K562 (cell line): ENCODE measurements at regions not wholly inside any gene's neighbourhood (a gene's known extent, or its start where the extent isn't known, plus 50 kb on each side); places are given as distances from the start of the nearest gene placed in this dataset.

Source experiments
- CEBPB ChIP-seq: fragments of 450-650 bp; IDR thresholded peaks from 2 replicates; pipeline ENCODE4 v1.6.1; 2016; ENCODE audit warnings: missing genetic modification characterization, missing compliant biosample characterization
- CTCF ChIP-seq, 3 experiments: IDR thresholded peaks in 2 of 3; conservative IDR thresholded peaks in 1 of 3; 2 replicates each; pipeline ENCODE4 v1.5.1; 2011 to 2012; ENCODE audit warnings: low read length in 3 of 3, mild to moderate bottlenecking in 3 of 3, control low read depth in 2 of 3, improper control_type of control experiment in 1 of 3, inconsistent platforms in 1 of 3, low read depth in 1 of 3, mixed read lengths in 1 of 3, moderate library complexity in 1 of 3; ENCODE audit not compliant: insufficient read depth in 2 of 3
- HNRNPH1 ChIP-seq: fragments of 200-400 bp; formaldehyde crosslinking; optimal IDR thresholded peaks from 2 replicates; pipeline ENCODE3; 2017; ENCODE audit warnings: low read depth, mild to moderate bottlenecking, low read length, moderate library complexity
- JUN ChIP-seq, 2 experiments: sonication (generic) in 1 of 2; formaldehyde crosslinking in 1 of 2; IDR thresholded peaks; 2 replicates each; pipeline versions ENCODE4 v1.6.1 to v1.8.0; 2012 to 2022; ENCODE audit warnings: borderline replicate concordance in 2 of 2, mild to moderate bottlenecking in 2 of 2, improper control_type of control experiment in 1 of 2, low read depth in 1 of 2, low read length in 1 of 2, missing genetic modification reagents in 1 of 2
- NFE2L1 ChIP-seq: fragments of 450-650 bp; IDR thresholded peaks from 2 replicates; pipeline ENCODE4 v1.6.1; 2016; ENCODE audit warnings: missing genetic modification characterization, low read depth, mild to moderate bottlenecking, missing compliant biosample characterization, moderate library complexity, borderline replicate concordance
- POLR2A ChIP-seq: fragments of 450-650 bp; conservative IDR thresholded peaks from 2 replicates; pipeline ENCODE4 v1.6.1; 2016
- SMC3 ChIP-seq: conservative IDR thresholded peaks from 2 replicates; pipeline ENCODE4 v1.6.1; 2011; ENCODE audit warnings: low read depth, low read length, improper control_type of control experiment; ENCODE audit not compliant: insufficient read depth
- U2AF1 ChIP-seq: fragments of 200-400 bp; formaldehyde crosslinking; optimal IDR thresholded peaks from 2 replicates; pipeline ENCODE3; 2017; ENCODE audit warnings: mild to moderate bottlenecking, low read depth, low read length, moderate library complexity
- ZBTB11 ChIP-seq, 3 experiments: fragments of 200-800 bp in 1 of 3; fragments of 250-450 bp in 1 of 3; fragments of 450-650 bp in 1 of 3; sonication (Bioruptor Pico) in 1 of 3; sonication (Bioruptor generic) in 1 of 3; formaldehyde crosslinking in 1 of 3; IDR thresholded peaks; 2 replicates each; pipeline versions ENCODE4 v1.6.1 to v1.8.0; 2016 to 2022; ENCODE audit warnings: mild to moderate bottlenecking in 2 of 3, missing genetic modification characterization in 2 of 3, missing compliant biosample characterization in 1 of 3, moderate library complexity in 1 of 3
- ZBTB49 ChIP-seq: sonication (generic); formaldehyde crosslinking; IDR thresholded peaks from 2 replicates; pipeline ENCODE4 v1.8.0; 2022; ENCODE audit warnings: missing genetic modification reagents, mild to moderate bottlenecking, borderline replicate concordance

- no peak for TF ChIP-seq ZBTB11 (CRISPR knock-in tag; IDR thresholded peaks at IDR 0.05)
- TF ChIP-seq POLR2A, result no peak
- no peak for TF ChIP-seq NFE2L1 (tag)
- TF ChIP-seq JUN (IDR thresholded peaks at IDR 0.05; ENCODE audit: borderline replicate concordance, low read depth, low read length), result no peak
- TF ChIP-seq JUN (CRISPR knock-in tag; IDR thresholded peaks at IDR 0.05; ENCODE audit: borderline replicate concordance), result no peak
- TF ChIP-seq CTCF (IDR thresholded peaks at IDR 0.05 in 2 of 3, conservative IDR thresholded peaks at IDR 0.05 in 1 of 3; ENCODE audit: insufficient read depth in 2 of 3, low read depth in 1 of 3, low read length in 3 of 3), result no peak
- TF ChIP-seq CEBPB (tag), result no peak
- no peak for TF ChIP-seq SMC3
- TF ChIP-seq HNRNPH1, result no peak
- no peak for TF ChIP-seq U2AF1
- no peak for TF ChIP-seq ZBTB49 (CRISPR knock-in tag)
These were observed 277.7 kb downstream of the ANKRD7 start for GRCh38 chr7:118502235-118502634.
